OCI-LY3 (cell line): ENCODE measurements at regions not wholly inside any gene's neighbourhood (a gene's known extent, or its start where the extent isn't known, plus 50 kb on each side); places are given as distances from the start of the nearest gene placed in this dataset.

Source experiments
- EZH2phosphoT487 ChIP-seq: fragments of 200-600 bp; shearing (Covaris generic); IDR thresholded peaks from 2 replicates; pipeline ENCODE4 v1.6.1; 2018; ENCODE audit warnings: antibody characterized with exemption, mixed run types, low read depth
- TF ChIP-seq, protein P1 (sequence below): fragments of 200-600, 300-600 bp; sonication (generic); IDR thresholded peaks from 2 replicates; pipeline ENCODE4 v1.5.1; 2014; ENCODE audit warnings: antibody characterized with exemption, low read length, low read depth

DNA sequence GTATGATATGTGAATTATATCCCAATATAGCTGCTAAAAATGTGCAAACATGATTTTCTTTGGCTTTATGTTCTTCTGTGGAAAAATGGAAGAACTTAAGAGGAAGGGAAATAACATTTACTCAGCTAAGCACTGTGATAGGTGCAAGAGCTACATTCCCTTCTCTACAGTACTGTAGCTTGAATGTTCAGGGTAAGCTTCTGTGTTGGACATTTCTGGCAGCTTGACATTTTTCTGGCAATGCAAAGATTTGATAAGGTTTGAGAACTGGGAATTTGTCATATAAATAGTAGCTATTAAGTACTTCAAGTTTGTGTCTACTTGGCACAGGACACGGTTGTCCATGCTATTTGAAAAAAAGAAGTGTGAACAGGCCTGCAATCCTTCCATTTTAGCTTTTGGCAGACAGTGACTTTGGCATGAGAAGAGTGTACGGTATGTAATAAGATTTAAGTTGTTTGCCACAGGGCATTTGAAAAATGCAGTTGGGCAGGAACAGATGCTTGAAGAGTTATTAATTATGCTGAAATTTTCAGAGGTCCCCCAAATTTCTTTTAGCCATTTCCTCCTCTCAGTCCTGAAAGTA is 77.6 kb downstream of the KIF4B start:
- TF ChIP-seq, protein P1, sequence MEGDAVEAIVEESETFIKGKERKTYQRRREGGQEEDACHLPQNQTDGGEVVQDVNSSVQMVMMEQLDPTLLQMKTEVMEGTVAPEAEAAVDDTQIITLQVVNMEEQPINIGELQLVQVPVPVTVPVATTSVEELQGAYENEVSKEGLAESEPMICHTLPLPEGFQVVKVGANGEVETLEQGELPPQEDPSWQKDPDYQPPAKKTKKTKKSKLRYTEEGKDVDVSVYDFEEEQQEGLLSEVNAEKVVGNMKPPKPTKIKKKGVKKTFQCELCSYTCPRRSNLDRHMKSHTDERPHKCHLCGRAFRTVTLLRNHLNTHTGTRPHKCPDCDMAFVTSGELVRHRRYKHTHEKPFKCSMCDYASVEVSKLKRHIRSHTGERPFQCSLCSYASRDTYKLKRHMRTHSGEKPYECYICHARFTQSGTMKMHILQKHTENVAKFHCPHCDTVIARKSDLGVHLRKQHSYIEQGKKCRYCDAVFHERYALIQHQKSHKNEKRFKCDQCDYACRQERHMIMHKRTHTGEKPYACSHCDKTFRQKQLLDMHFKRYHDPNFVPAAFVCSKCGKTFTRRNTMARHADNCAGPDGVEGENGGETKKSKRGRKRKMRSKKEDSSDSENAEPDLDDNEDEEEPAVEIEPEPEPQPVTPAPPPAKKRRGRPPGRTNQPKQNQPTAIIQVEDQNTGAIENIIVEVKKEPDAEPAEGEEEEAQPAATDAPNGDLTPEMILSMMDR = no peak
- TF ChIP-seq EZH2phosphoT487 = no peak
